Vagina (tissue), 2 donors: ENCODE measurements at regions not wholly inside any gene's neighbourhood (a gene's known extent, or its start where the extent isn't known, plus 50 kb on each side); places are given as distances from the start of the nearest gene placed in this dataset.

Experiments used
- DNase-seq, 2 donors: peaks; one replicate each; pipeline ENCODE4 v3.0.0-alpha.2; 2017; ENCODE audit errors: extremely low spot score in 2 of 2
- H3K27ac ChIP-seq: fragments of 200-600 bp; sonication (generic); one replicate; pipeline ENCODE4 v1.5.1; 2019
- H3K27me3 ChIP-seq: fragments of 200-600 bp; sonication (generic); one replicate; pipeline ENCODE4 v1.5.1; 2019
- H3K36me3 ChIP-seq, 2 donors: fragments of 200-600 bp; sonication (generic); one replicate each; pipeline ENCODE4 v1.5.1; 2017 to 2019
- H3K4me1 ChIP-seq: fragments of 200-600 bp; sonication (generic); one replicate; pipeline ENCODE4 v1.5.1; 2019
- H3K4me3 ChIP-seq, 2 donors: fragments of 200-600 bp; sonication (generic); 1 replicate in 1 of 2; 2 replicates in 1 of 2; pipeline ENCODE4 v1.5.1; 2016 to 2019
- H3K9me3 ChIP-seq: fragments of 200-600 bp; sonication (generic); one replicate; pipeline ENCODE4 v1.5.1; 2019
- CTCF ChIP-seq, 3 experiments: fragments of 450-650 bp in 2 of 3; fragments of 200-600 bp in 1 of 3; sonication (generic) in 1 of 3; IDR thresholded peaks; one replicate each; pipeline ENCODE4 v1.5.1; 2017 to 2019; ENCODE audit warnings: antibody characterized with exemption in 3 of 3, mild to moderate bottlenecking in 2 of 3, moderate library complexity in 2 of 3
- POLR2A ChIP-seq, 2 donors: fragments of 450-650 bp; IDR thresholded peaks; one replicate each; pipeline ENCODE4 v1.6.1; 2017; ENCODE audit warnings: antibody characterized with exemption in 2 of 2, mild to moderate bottlenecking in 2 of 2, moderate library complexity in 2 of 2
- POLR2AphosphoS5 ChIP-seq, 2 donors: sonication (generic); formaldehyde crosslinking; IDR thresholded peaks; one replicate each; pipeline ENCODE4 v1.9.0; 2017; ENCODE audit warnings: antibody characterized with exemption in 2 of 2, mild to moderate bottlenecking in 2 of 2, low read depth in 1 of 2; ENCODE audit not compliant: insufficient read depth in 1 of 2
- intact Hi-C: fragments of 100-400 bp; cut with DNase I; formaldehyde crosslinking; loops from one replicate; pipeline ENCODE4 v1.15.1; 2023

DNA sequence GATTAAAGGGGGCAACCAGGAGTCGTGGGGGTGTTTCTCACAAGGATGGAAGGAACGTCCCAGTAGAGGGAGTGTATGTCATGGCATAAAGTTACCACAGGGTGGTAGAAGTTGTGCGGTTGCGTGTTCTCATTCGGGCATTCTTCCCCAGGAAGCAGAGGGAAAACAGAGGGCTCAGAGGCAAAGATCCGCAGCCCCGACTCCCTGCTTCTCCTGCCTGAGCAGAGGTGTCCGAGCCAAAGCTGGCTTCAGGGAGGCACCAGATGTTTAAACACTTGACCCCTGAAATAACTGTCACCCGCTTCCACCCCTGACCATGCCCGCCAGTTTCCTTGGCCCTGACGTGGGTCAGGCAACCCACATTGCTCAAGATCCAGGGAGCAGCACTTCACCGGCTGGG is 83.7 kb downstream of the EN1 start:
- Histone ChIP-seq H3K36me3 (no peaks in the 10 kb centered on the region), H3K27ac (no peak overlapping the region), H3K27me3 (no peaks in the 10 kb centered on the region), H3K9me3 (no peaks in the 10 kb centered on the region), H3K4me1 (no peaks in the 10 kb centered on the region), H3K4me3 (no peak overlapping the region)
- no peak for DNase-seq
- intact Hi-C loops = no loop called here
- TF ChIP-seq POLR2AphosphoS5 (IDR thresholded peaks at IDR 0.05; ENCODE audit: insufficient read depth in 1 of 2, low read depth in 1 of 2) (no peak), POLR2A (IDR thresholded peaks at IDR 0.05) (no peak), CTCF (IDR thresholded peaks at IDR 0.05) (no peak)

DNA sequence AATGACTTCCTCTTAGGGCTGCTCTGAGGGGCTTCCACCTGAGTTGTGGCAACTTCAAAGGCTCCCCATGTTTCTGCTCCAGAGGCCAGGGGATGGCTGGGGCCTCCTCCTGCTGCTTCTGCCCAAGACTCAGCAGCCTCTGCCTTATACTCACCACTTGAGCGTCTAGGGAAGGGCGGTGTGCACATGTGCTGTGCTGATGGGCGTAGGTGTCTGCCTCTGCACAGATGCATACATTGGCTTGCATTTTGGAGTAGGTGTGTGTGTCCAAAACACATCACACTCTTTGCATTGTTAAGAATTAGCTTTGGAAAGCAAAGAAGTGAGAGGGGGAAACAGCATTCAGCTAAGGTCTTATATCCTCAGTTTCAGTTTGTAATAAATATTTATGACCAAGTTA is 85.2 kb downstream of the EN1 start:
- intact Hi-C loops = no loop called here
- no peaks in the 10 kb centered on the region for H3K36me3 ChIP-seq
- TF ChIP-seq CTCF (IDR thresholded peaks at IDR 0.05) (no peak), POLR2A (IDR thresholded peaks at IDR 0.05) (no peak), POLR2AphosphoS5 (IDR thresholded peaks at IDR 0.05; ENCODE audit: insufficient read depth in 1 of 2, low read depth in 1 of 2) (no peak)
- H3K9me3 ChIP-seq = no peaks in the 10 kb centered on the region
- DNase-seq = no peak
- no peaks in the 10 kb centered on the region for H3K4me1 ChIP-seq
- H3K27ac ChIP-seq = no peak overlapping the region
- no peak overlapping the region for H3K4me3 ChIP-seq
- H3K27me3 ChIP-seq = no peaks in the 10 kb centered on the region

DNA sequence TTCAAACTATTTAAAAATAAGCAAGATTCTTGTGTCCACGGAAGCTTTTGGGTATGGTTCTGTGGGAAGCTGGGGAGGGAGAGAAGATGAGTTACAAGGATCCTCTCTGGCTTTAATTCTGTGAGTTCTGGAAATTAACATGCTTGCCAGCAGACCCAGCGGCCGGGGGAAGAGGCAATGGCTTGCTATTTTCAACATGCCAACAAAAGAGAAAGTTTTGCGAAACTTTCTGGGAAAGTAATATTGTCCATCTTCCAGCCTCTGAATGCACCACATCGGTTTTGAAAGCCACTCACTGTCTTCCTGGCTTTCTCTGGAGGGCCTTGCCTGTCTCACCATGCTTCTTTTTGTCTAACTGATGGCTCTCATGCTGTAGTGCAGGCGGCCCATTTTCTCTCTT is 85.7 kb downstream of the EN1 start:
- no peak for TF ChIP-seq POLR2A (IDR thresholded peaks at IDR 0.05)
- no peak for TF ChIP-seq POLR2AphosphoS5 (IDR thresholded peaks at IDR 0.05; ENCODE audit: insufficient read depth in 1 of 2, low read depth in 1 of 2)
- no peak for TF ChIP-seq CTCF (IDR thresholded peaks at IDR 0.05)
- Histone ChIP-seq H3K27me3 (no peaks in the 10 kb centered on the region), H3K9me3 (no peaks in the 10 kb centered on the region), H3K27ac (no peak overlapping the region), H3K4me1 (no peaks in the 10 kb centered on the region), H3K36me3 (no peaks in the 10 kb centered on the region), H3K4me3 (no peak overlapping the region)
- intact Hi-C loops = no loop called here
- DNase-seq = no peak

DNA sequence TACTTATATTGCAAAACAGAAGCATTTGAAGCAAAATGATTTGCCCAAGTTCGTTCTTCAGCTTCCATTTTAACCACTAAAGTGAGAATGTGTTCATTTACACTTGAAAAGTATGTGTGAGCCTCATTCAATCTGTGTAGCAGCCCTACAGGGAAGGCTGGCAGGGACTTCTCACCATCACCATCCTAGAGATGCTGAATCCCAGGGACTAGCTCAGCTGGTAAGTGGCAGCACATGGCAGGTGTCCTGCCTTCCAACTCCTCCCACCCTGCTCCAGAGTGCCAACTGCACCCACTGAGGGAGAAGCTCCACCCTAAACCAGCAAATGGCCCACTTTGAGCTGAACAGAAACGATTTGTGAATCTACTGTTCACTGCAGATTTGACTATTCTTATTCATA is 91.5 kb downstream of the EN1 start:
- Histone ChIP-seq H3K36me3 (no peaks in the 10 kb centered on the region), H3K9me3 (no peaks in the 10 kb centered on the region), H3K4me3 (no peak overlapping the region), H3K27ac (no peak overlapping the region), H3K27me3 (no peaks in the 10 kb centered on the region), H3K4me1 (no peaks in the 10 kb centered on the region)
- TF ChIP-seq CTCF (IDR thresholded peaks at IDR 0.05) = no peak
- no peak for TF ChIP-seq POLR2AphosphoS5 (IDR thresholded peaks at IDR 0.05; ENCODE audit: insufficient read depth in 1 of 2, low read depth in 1 of 2)
- no peak for TF ChIP-seq POLR2A (IDR thresholded peaks at IDR 0.05)
- DNase-seq = no peak
- intact Hi-C loops = no loop called here

DNA sequence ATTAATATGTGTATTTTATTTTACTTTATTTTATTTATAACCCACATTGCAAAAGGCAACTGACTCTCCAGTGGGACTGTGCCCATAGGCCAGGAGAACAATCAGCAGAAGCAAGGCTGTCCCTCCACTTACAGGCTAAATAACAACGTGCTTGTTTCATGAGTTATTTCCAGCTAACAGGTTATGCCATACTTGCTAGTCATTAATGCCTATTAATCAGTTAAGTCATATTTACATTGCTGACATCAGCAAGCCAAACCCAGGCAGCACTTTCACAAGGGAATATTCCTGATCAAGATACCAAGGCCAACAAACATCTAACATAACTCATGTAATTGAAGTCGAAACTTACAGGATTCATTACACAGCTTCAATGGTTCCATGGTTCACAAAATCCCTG is 92.1 kb downstream of the EN1 start:
- Histone ChIP-seq H3K36me3 (no peaks in the 10 kb centered on the region), H3K9me3 (no peaks in the 10 kb centered on the region), H3K4me1 (no peaks in the 10 kb centered on the region), H3K4me3 (no peak overlapping the region), H3K27ac (no peak overlapping the region), H3K27me3 (no peaks in the 10 kb centered on the region)
- TF ChIP-seq CTCF (IDR thresholded peaks at IDR 0.05) = no peak
- TF ChIP-seq POLR2AphosphoS5 (IDR thresholded peaks at IDR 0.05; ENCODE audit: insufficient read depth in 1 of 2, low read depth in 1 of 2) = no peak
- no peak for TF ChIP-seq POLR2A (IDR thresholded peaks at IDR 0.05)
- DNase-seq = no peak
- intact Hi-C loops = no loop called here
